HEK293 (cell line): ENCODE measurements at regions not wholly inside any gene's neighbourhood (a gene's known extent, or its start where the extent isn't known, plus 50 kb on each side); places are given as distances from the start of the nearest gene placed in this dataset.

ENCODE experiments used
- CTCF ChIP-seq: fragments of 450-650 bp; formaldehyde crosslinking; IDR thresholded peaks from 2 replicates; pipeline ENCODE4 v1.5.1; 2016; ENCODE audit warnings: missing biosample characterization, missing genetic modification characterization
- GLI2 ChIP-seq: fragments of 450-650 bp; formaldehyde crosslinking; IDR thresholded peaks from 2 replicates; pipeline ENCODE4; 2017; ENCODE audit warnings: missing biosample characterization, missing genetic modification characterization, low read depth, borderline replicate concordance
- INSM2 ChIP-seq: fragments of 450-650 bp; formaldehyde crosslinking; IDR thresholded peaks from 2 replicates; pipeline ENCODE4 v1.5.1; 2016; ENCODE audit warnings: missing biosample characterization, missing genetic modification characterization
- KLF16 ChIP-seq: fragments of 450-650 bp; formaldehyde crosslinking; IDR thresholded peaks from 2 replicates; pipeline ENCODE4 v1.5.1; 2017; ENCODE audit warnings: missing biosample characterization, missing genetic modification characterization
- ZFP37 ChIP-seq: fragments of 450-650 bp; formaldehyde crosslinking; IDR thresholded peaks from 2 replicates; pipeline ENCODE4 v1.5.1; 2016; ENCODE audit warnings: missing biosample characterization, missing genetic modification characterization
- ZNF23 ChIP-seq: fragments of 450-650 bp; formaldehyde crosslinking; IDR thresholded peaks from 2 replicates; pipeline ENCODE4 v1.5.1; 2016; ENCODE audit warnings: missing biosample characterization, missing genetic modification characterization, borderline replicate concordance
- ZNF292 ChIP-seq: fragments of 450-650 bp; formaldehyde crosslinking; IDR thresholded peaks from 2 replicates; pipeline ENCODE4 v1.5.1; 2016; ENCODE audit warnings: low read depth, missing biosample characterization, missing genetic modification characterization, borderline replicate concordance
- ZNF48 ChIP-seq: fragments of 450-650 bp; formaldehyde crosslinking; IDR thresholded peaks from 2 replicates; pipeline ENCODE4 v1.5.1; 2016; ENCODE audit warnings: missing biosample characterization, missing genetic modification characterization
- ZNF501 ChIP-seq: fragments of 450-650 bp; formaldehyde crosslinking; IDR thresholded peaks from 2 replicates; pipeline ENCODE4 v1.5.1; 2016; ENCODE audit warnings: missing biosample characterization, missing genetic modification characterization
- ZNF768 ChIP-seq: fragments of 450-650 bp; formaldehyde crosslinking; IDR thresholded peaks from 2 replicates; pipeline ENCODE4 v1.5.1; 2018; ENCODE audit warnings: missing biosample characterization, mild to moderate bottlenecking, missing genetic modification characterization
- ZSCAN5A ChIP-seq: fragments of 450-650 bp; formaldehyde crosslinking; IDR thresholded peaks from 2 replicates; pipeline ENCODE4 v1.5.1; 2016; ENCODE audit warnings: missing biosample characterization, missing genetic modification characterization

GRCh38 chr1:38327559-38327973, 281.0 kb upstream of the POU3F1 start:
- TF ChIP-seq CTCF: no peak
- TF ChIP-seq ZNF501: no peak
- TF ChIP-seq ZNF48 (tag by site-specific recombination): no peak
- TF ChIP-seq INSM2 (tag by site-specific recombination): no peak
- no peak for TF ChIP-seq GLI2 (tag by site-specific recombination)
- no peak for TF ChIP-seq ZFP37 (tag by site-specific recombination)
- no peak for TF ChIP-seq ZNF292 (tag by site-specific recombination)
- TF ChIP-seq ZNF768 (tag by site-specific recombination): no peak
- no peak for TF ChIP-seq ZNF23
- TF ChIP-seq KLF16 (tag by site-specific recombination): no peak
- TF ChIP-seq ZSCAN5A (tag by site-specific recombination): no peak
